Suprapubic skin (tissue), 4 donors: ENCODE measurements at regions not wholly inside any gene's neighbourhood (a gene's known extent, or its start where the extent isn't known, plus 50 kb on each side); places are given as distances from the start of the nearest gene placed in this dataset.

Source experiments
- DNase-seq, 2 donors: peaks; one replicate each; pipeline ENCODE4 v3.0.0-alpha.2; 2019; ENCODE audit warnings: low spot score in 2 of 2
- H3K27ac ChIP-seq: fragments of 200-600 bp; sonication (generic); one replicate; pipeline ENCODE4 v1.5.1; 2019
- H3K27me3 ChIP-seq: fragments of 200-600 bp; sonication (generic); one replicate; pipeline ENCODE4 v1.5.1; 2019
- H3K36me3 ChIP-seq: fragments of 200-600 bp; sonication (generic); one replicate; pipeline ENCODE4 v1.5.1; 2019
- H3K4me1 ChIP-seq: fragments of 200-600 bp; sonication (generic); one replicate; pipeline ENCODE4 v1.5.1; 2019
- H3K4me3 ChIP-seq: fragments of 200-600 bp; sonication (generic); one replicate; pipeline ENCODE4 v1.5.1; 2019; ENCODE audit warnings: mild to moderate bottlenecking
- H3K9me3 ChIP-seq: fragments of 200-600 bp; sonication (generic); one replicate; pipeline ENCODE4 v1.5.1; 2019
- CTCF ChIP-seq, 2 donors: fragments of 200-600 bp in 1 of 2; fragments of 450-650 bp in 1 of 2; sonication (generic) in 1 of 2; IDR thresholded peaks; one replicate each; pipeline ENCODE4 v1.5.1; 2016 to 2019; ENCODE audit warnings: antibody characterized with exemption in 2 of 2, mild to moderate bottlenecking in 1 of 2, moderate library complexity in 1 of 2
- EP300 ChIP-seq: sonication (generic); formaldehyde crosslinking; IDR thresholded peaks from one replicate; pipeline ENCODE4 v1.6.1; 2017; ENCODE audit warnings: antibody characterized with exemption
- POLR2A ChIP-seq, 2 donors: fragments of 450-650 bp; IDR thresholded peaks; one replicate each; pipeline ENCODE4 v1.6.1; 2017; ENCODE audit warnings: antibody characterized with exemption in 2 of 2, mild to moderate bottlenecking in 2 of 2, moderate library complexity in 2 of 2
- POLR2AphosphoS5 ChIP-seq, 3 donors: sonication (generic); formaldehyde crosslinking; IDR thresholded peaks; one replicate each; pipeline ENCODE4 v1.6.1; 2017; ENCODE audit warnings: antibody characterized with exemption in 3 of 3
- WGBS: methylation state at CpG from one replicate; pipeline ENCODE4 v1.1.5; 2018; 5-methylcytosine and 5-hydroxymethylcytosine counted together

GRCh38 chr9:78857373-78858225, 560.7 kb downstream of the PSAT1 start:
- Histone ChIP-seq H3K27ac (no peak overlapping the region), H3K36me3 (no peaks in the 10 kb centered on the region), H3K4me3 (no peak overlapping the region), H3K27me3 (no peaks in the 10 kb centered on the region), H3K4me1 (no peaks in the 10 kb centered on the region), H3K9me3 (no peaks in the 10 kb centered on the region)
- DNase-seq: no peak
- no peak for TF ChIP-seq CTCF (IDR thresholded peaks at IDR 0.05)
- no peak for TF ChIP-seq EP300
- no peak for TF ChIP-seq POLR2A (IDR thresholded peaks at IDR 0.05)
- TF ChIP-seq POLR2AphosphoS5 (IDR thresholded peaks at IDR 0.05): no peak
- 77% methylated on average over 23 of the region's 23 CpGs for WGBS

GRCh38 chr9:78858266-78858665, 561.3 kb downstream of the PSAT1 start:
- Histone ChIP-seq H3K36me3 (no peaks in the 10 kb centered on the region), H3K4me3 (no peak overlapping the region), H3K27ac (no peak overlapping the region), H3K9me3 (no peaks in the 10 kb centered on the region), H3K27me3 (no peaks in the 10 kb centered on the region), H3K4me1 (no peaks in the 10 kb centered on the region)
- DNase-seq: no peak
- 50% methylated on average over 1 of the region's 1 CpG for WGBS
- TF ChIP-seq POLR2AphosphoS5 (IDR thresholded peaks at IDR 0.05) (no peak), POLR2A (IDR thresholded peaks at IDR 0.05) (no peak), CTCF (IDR thresholded peaks at IDR 0.05) (no peak), EP300 (no peak)

DNA sequence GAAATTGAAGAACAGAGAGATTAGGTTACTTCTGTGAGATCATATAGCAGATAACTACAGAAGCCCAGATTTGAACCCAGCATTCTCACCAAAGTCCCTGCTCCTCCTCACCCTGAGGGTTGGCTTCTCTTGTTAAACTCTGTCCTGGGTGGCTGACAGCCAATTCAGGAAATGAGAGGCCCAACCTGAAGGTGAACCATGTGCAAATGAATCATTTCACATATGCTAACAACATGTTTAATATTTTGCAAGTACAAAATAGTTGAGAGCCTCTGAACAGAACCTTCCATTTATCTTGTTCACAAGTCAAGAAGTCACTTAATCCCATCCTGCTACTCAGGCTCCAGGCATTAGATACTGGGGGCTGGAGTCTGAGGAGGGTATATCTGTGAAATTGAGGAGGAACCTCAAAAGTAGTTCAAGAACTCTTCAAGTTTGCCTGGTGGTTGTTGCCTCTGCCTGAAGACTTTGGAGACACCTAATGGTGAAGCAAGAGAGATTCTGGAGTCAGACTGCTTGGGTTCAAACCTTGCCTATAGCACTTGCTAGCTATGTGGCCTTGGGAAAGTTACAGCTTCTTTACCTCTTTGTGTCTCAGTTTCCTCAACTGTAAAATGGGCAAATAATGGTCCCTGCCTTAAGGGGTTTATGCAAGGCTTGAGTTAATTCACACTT, 564.0 kb downstream of the PSAT1 start:
- no peaks in the 10 kb centered on the region for H3K9me3 ChIP-seq
- no peak for DNase-seq
- H3K4me1 ChIP-seq: no peaks in the 10 kb centered on the region
- TF ChIP-seq POLR2AphosphoS5 (IDR thresholded peaks at IDR 0.05) (no peak), CTCF (IDR thresholded peaks at IDR 0.05) (no peak), POLR2A (IDR thresholded peaks at IDR 0.05) (no peak), EP300 (no peak)
- H3K27ac ChIP-seq: no peak overlapping the region
- H3K4me3 ChIP-seq: no peak overlapping the region
- no peaks in the 10 kb centered on the region for H3K36me3 ChIP-seq
- H3K27me3 ChIP-seq: no peaks in the 10 kb centered on the region

DNA sequence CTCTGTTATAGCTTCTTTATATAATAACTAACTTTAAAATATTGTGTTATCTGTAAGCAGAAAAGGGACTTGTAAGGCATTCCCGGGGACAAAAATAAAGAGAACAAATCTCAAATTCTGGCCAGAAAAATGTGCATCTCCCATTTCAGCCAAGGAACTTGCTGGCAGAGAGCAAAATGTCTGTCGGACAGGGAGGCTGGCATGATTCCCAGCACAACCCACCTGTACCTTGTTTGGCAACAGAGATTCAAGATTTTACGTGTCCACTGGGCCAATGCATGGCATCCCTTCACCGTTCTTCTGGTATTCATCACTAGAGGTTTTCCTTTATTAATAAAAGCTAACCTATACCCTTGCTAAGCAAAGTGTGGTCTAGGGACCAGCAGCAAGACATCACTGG, 566.6 kb downstream of the PSAT1 start:
- Histone ChIP-seq H3K27me3 (no peaks in the 10 kb centered on the region), H3K4me3 (no peak overlapping the region), H3K27ac (no peak overlapping the region), H3K9me3 (no peaks in the 10 kb centered on the region), H3K36me3 (no peaks in the 10 kb centered on the region), H3K4me1 (no peaks in the 10 kb centered on the region)
- whole genome bisulfite sequencing: 81% methylated on average over 4 of the region's 4 CpGs
- no peak for DNase-seq
- TF ChIP-seq CTCF (IDR thresholded peaks at IDR 0.05) (no peak), POLR2AphosphoS5 (IDR thresholded peaks at IDR 0.05) (no peak), EP300 (no peak), POLR2A (IDR thresholded peaks at IDR 0.05) (no peak)

- no peaks in the 10 kb centered on the region for H3K36me3 ChIP-seq
- no peak for DNase-seq
- 85% methylated on average over 2 of the region's 2 CpGs for WGBS
- H3K27me3 ChIP-seq: no peaks in the 10 kb centered on the region
- TF ChIP-seq POLR2A (IDR thresholded peaks at IDR 0.05): no peak
- no peak for TF ChIP-seq EP300
- no peak for TF ChIP-seq CTCF (IDR thresholded peaks at IDR 0.05)
- no peak for TF ChIP-seq POLR2AphosphoS5 (IDR thresholded peaks at IDR 0.05)
- H3K9me3 ChIP-seq: no peaks in the 10 kb centered on the region
- H3K4me3 ChIP-seq: no peak overlapping the region
- no peaks in the 10 kb centered on the region for H3K4me1 ChIP-seq
- no peak overlapping the region for H3K27ac ChIP-seq
These were observed 568.8 kb downstream of the PSAT1 start for GRCh38 chr9:78865737-78866136.
